Erythroblast (primary cell): ENCODE measurements at regions not wholly inside any gene's neighbourhood (a gene's known extent, or its start where the extent isn't known, plus 50 kb on each side); places are given as distances from the start of the nearest gene placed in this dataset.

Source experiments
- GATA1 ChIP-seq: IDR thresholded peaks from 2 replicates; pipeline ENCODE4 v1.6.1; 2011; ENCODE audit warnings: low read depth, mild to moderate bottlenecking, control low read depth, low read length, moderate library complexity
- POLR2A ChIP-seq: IDR thresholded peaks from 2 replicates; pipeline ENCODE4 v1.6.1; 2011; ENCODE audit warnings: mild to moderate bottlenecking, low read length

DNA sequence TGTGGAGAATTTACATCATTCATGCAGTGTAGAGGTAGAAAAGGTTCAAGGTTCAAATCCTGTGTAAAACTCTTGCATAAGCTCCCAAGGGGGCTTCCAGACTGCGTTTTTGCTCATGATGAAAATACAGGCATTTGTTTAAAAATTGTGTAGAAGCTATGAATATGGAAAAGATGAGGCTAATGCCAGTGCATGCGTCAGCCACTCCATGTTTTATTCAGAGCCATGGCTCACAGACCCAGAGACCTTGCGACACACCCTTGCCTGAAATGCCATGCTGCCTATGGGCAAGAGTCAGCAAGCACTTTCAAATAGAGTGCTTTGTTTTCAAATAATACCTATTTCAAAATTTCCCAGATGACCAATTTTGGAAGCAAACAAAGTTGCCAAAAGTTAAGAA lies 262.3 kb downstream of the TRIB2 start:
- TF ChIP-seq POLR2A: no peak
- no peak for TF ChIP-seq GATA1
